GM19324 (cell line): ENCODE measurements at regions not wholly inside any gene's neighbourhood (a gene's known extent, or its start where the extent isn't known, plus 50 kb on each side); places are given as distances from the start of the nearest gene placed in this dataset.
A peak's percentile ranks its signal among the peaks of the same experiment; 100 is the strongest.
"Not testable (repeated sequence)": the region's sequence is repeated elsewhere in the genome, so short reads cannot be mapped to it uniquely, and the experiment has no call there.

Experiments
- ATAC-seq: cut with Tn5 transposase; IDR thresholded peaks from one replicate; pipeline ENCODE4 v1.9.1; 2021; ENCODE audit warnings: mild to moderate bottlenecking, moderate library complexity; ENCODE audit not compliant: unreplicated experiment, low FRiP score

GRCh38 chr10:128178302-128178958 lies 52.2 kb upstream of the MKI67 start:
- ATAC-seq = no peak

- ATAC-seq = no peak
These were observed 54.6 kb upstream of the MKI67 start for GRCh38 chr10:128180843-128181242.

- no peak for ATAC-seq
These were observed 59.4 kb upstream of the MKI67 start for GRCh38 chr10:128185627-128186026.

GRCh38 chr10:128186959-128187787 lies 61.0 kb upstream of the MKI67 start:
- no peak for ATAC-seq

- ATAC-seq = no peak
These were observed 61.6 kb upstream of the MKI67 start for GRCh38 chr10:128187788-128188185.

GRCh38 chr10:128189176-128189575 lies 63.0 kb upstream of the MKI67 start:
- ATAC-seq = no peak

GRCh38 chr10:128191847-128192246 lies 65.6 kb upstream of the MKI67 start:
- no peak for ATAC-seq

- not testable (repeated sequence) for ATAC-seq
These were observed 75.6 kb upstream of the MKI67 start for GRCh38 chr10:128201826-128202225.

GRCh38 chr10:128203028-128203427 lies 76.8 kb upstream of the MKI67 start:
- ATAC-seq = no peak

- ATAC-seq = not testable (repeated sequence)
These were observed 79.4 kb upstream of the MKI67 start for GRCh38 chr10:128205591-128205990.

GRCh38 chr10:128206676-128207075 lies 80.5 kb upstream of the MKI67 start:
- no peak for ATAC-seq

GRCh38 chr10:128209862-128210214 lies 83.6 kb upstream of the MKI67 start:
- ATAC-seq = no peak

GRCh38 chr10:128210215-128211063 lies 84.2 kb upstream of the MKI67 start:
- ATAC-seq = no peak

GRCh38 chr10:128211064-128211504 lies 84.9 kb upstream of the MKI67 start:
- ATAC-seq = no peak

GRCh38 chr10:128211953-128212727 lies 85.9 kb upstream of the MKI67 start:
- peak; percentile 92 for ATAC-seq

- no peak for ATAC-seq
These were observed 86.9 kb upstream of the MKI67 start for GRCh38 chr10:128213156-128213555.

GRCh38 chr10:128215733-128216132 lies 89.5 kb upstream of the MKI67 start:
- ATAC-seq = no peak

GRCh38 chr10:128217136-128217535 lies 90.9 kb upstream of the MKI67 start:
- ATAC-seq = no peak

- ATAC-seq = no peak
These were observed 91.9 kb upstream of the MKI67 start for GRCh38 chr10:128218161-128218560.

GRCh38 chr10:128219295-128219694 lies 93.1 kb upstream of the MKI67 start:
- ATAC-seq = no peak
